Stimulated activated CD4-positive, alpha-beta T cell treated with anti-CD3 and anti-CD28 coated beads, TNF-alpha, amount 100 ng/mL, for 24 hours (primary cell): ENCODE measurements at regions not wholly inside any gene's neighbourhood (a gene's known extent, or its start where the extent isn't known, plus 50 kb on each side); places are given as distances from the start of the nearest gene placed in this dataset.
"Not testable (repeated sequence)": the region's sequence is repeated elsewhere in the genome, so short reads cannot be mapped to it uniquely, and the experiment has no call there.

ENCODE experiments used
- DNase-seq, 3 experiments: peaks; one replicate each; pipeline ENCODE4 v3.0.0-alpha.2; 2020; ENCODE audit warnings: low read depth in 3 of 3

DNA sequence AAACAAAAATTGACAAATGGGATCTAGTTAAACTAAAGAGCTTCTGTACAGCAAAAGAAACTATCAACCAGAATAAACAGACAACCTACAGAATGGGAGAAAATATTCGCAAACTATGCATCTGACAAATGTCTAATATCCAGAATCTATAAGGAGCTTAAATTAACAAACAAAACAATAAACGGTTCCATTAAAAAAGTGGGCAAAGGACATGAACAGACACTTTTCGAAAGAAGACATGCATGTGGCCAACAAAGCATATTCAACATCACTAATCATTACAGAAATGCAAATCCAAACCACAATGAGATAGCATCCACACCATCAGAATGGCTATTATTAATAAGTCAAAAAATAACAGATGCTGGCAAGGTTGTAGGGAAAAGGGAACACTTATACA lies 50.5 kb upstream of the MED13L start:
- DNase-seq = not testable (repeated sequence)

DNA sequence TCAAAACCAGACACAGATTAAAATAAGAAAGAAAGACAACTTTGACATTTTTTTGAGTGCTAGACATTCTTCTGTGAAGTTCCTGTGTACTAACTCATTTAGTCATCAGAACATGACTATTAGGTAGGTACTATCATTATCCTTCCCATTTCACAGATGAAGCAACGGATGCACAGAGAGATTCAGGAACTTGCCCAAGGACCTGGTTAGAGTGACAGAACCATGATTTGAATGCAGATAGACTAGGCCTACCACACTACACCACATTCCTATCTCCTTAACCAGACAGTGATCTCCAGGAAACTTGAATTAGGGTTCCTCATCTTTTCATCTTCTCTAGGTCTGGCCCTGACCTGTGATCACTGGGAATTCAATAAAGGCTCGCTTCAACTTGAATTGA lies 54.4 kb upstream of the MED13L start:
- no peak for DNase-seq

GRCh38 chr12:116332705-116333380 lies 55.4 kb upstream of the MED13L start:
- DNase-seq = no peak

GRCh38 chr12:116333402-116333801 lies 55.9 kb upstream of the MED13L start:
- DNase-seq = no peak

DNA sequence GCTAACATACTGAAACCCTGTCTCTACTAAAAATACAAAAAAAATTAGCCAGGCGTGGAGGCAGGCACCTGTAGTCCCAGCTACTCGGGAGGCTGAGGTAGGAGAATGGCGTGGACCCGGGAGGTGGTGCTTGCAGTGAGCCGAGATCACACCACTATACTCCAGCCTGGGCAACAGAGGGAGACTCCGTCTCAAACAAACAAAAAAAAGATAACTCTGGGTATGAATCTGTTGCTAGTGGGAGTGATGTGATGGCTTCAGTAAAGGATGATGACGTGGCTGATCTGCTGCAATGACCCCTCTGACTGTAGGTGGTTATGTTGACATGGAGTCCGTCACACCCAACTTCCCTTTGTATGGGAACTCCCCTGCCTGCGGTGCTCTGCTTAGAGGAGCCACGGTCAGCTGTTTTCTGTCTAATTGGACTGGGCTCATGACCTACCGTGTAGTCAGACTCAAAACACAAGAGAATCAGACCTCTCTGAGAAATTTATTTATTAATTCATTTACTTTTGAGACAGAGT lies 59.1 kb upstream of the MED13L start:
- DNase-seq = no peak

DNA sequence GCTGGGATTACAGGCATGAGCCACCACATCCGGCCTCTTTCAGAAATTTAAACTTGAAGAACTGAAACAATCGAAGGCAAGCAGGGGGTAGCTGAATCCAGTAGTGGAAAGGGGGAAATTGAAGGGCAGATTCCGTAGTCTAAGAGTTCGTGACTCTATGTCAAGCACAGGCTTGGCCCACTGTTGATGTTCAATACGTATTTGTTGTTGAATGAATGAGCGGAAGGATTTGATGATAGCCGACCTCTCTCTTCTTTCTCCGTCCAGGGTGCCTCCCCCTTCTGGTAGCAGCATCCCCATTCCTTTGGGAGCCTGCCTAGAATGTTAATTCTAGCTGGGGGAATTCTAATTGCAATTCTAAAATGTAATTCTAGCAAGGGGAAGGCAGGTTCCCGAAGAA lies 59.8 kb upstream of the MED13L start:
- no peak for DNase-seq

GRCh38 chr12:116338064-116338846 lies 60.8 kb upstream of the MED13L start:
- DNase-seq = no peak

GRCh38 chr12:116339062-116339461 lies 61.6 kb upstream of the MED13L start:
- DNase-seq = no peak

DNA sequence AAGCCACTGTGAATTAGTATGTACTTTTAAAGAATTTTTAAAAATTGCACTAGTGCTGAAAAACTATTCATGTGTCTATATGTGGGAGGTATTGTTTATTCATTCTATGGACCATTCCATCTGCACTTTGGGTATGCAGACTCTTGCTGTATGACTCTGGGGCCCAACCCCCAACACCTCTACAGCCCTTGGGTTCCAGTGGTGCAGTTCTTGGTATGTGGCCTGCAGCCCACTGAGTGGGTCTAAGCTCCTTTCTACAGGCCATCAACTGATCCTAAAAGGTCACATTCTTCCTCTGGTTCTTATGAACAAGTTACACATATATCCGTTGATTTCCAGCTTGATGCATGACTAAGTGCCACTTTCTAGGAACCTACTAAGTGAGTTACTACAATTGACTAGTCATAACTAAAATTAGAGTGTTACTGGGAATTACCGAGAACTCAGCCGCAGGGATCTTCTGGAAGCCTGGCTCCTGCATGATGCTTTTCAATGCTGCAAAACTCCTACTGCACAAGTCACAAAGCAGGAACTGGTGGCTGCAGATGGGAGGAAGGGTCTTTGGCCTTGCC lies 62.4 kb upstream of the MED13L start:
- no peak for DNase-seq

DNA sequence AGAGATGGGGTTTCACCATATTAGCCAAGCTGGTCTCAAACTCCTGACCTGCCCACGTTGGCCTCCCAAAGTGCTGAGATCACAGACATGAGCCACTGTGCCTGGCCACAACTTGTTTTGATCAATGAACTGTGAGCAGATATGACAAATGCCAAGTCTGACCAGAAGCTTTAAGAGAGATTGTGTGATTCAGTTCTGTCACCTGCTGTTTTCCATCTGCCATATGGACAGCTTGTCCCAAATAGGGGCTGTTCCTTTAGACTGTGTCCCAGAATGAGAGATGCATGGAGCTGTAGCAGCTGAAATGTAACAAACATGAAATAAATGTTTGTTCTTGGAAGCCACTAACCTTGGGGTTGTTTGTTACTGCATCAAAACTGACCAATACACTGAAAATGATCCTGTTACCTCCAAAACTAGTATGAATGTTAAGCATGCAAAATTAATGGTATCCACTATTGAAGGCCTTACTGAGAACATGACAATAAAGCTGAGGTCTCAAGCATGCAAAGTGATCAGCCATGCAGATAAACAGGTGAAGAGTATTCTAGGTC lies 65.9 kb upstream of the MED13L start:
- no peak for DNase-seq

DNA sequence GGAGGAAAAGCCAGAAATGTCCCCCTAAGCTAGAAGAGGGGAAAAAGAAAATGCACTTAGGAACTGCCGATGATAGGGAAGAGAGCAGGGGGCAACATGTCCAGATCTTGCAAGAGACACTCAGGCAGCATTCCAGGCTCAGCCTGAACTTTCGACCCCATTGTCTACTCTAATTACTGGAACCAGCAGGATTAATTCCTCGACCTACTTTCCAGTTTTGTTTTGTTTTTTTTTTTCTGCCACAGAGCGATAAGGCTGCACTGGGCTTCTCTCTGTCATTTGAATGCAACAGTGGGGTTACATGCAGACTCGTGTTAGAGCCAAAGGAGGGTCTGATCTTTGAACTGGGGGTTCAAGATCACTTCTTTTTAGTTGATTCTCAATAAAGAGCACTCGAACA lies 68.7 kb upstream of the MED13L start:
- no peak for DNase-seq

DNA sequence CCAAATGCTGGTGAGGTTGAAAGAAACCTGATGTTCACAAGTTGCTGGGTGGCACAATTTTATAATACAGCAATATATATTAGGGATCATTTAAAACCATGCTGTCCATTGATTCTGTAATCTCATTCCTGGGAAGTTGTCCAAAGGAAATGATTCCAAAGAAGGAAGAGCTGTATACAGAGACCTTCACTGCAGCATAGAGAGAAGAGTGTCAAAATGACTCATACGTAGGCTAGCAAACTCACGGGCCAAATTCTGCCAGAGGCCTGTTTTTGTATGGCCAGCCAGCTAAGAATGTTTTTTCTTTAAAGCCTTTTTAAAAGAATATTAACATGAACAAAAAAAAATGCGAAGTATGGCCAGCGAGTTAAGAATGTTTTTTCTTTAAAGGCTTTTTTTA lies 69.2 kb upstream of the MED13L start:
- no peak for DNase-seq

DNA sequence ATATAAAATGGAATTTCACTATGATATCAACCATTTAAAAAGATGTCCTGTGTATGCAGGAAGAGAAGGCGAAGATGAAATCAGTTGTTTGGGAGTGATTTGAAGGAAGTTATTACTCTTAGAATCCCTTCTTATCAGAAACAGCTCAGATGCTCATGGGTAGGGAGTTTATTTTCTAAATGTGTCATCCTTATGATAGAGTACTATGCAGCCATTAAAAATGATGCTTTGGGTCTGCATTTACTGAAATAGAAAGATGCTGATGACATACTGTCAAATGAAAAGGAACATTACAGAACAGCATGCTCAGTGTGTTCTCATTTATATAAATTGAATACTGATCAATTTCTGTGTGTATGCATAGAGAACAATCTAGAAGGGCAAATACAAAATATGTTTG lies 69.8 kb upstream of the MED13L start:
- DNase-seq = no peak

- no peak for DNase-seq
Observed at GRCh38 chr12:116352315-116352835, 74.9 kb upstream of the MED13L start.

DNA sequence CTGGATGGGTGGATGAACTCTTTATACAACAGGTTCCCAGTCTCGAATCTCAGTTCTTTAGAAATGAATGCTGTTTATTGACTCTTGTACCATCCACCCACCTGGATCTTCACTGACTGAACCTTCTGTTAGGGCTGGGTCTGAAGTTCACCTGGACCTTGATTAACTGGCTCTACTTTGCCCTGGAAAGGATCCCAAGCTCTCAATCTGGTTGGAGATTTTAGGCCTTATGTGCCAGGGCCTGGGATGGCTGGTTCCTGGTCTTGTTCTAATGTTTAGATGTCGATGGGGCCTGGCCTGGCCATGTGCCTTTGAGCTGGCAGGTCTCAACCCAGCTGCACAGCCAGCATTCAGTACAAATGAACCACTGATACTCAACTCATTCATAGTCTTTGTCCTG lies 76.5 kb upstream of the MED13L start:
- DNase-seq = no peak

DNA sequence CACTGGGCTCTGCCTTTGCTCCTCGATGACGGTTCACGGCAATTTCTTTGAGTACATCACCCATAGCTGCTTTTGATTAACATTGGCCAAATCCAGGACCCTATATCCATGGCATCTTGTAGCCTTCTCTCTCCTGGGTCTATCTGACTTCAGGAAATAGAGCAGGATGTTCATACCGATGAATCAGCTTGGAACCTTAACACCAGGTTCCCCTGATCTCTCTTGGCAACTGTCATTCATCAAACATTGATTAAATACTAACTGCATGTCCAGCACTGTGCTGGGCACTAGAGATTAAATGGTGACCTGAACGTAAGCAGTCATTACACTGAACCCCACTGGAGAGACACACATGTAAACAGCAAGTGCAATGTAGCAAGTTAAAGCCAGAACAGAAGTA lies 77.0 kb upstream of the MED13L start:
- DNase-seq = no peak

- DNase-seq = no peak
Observed at GRCh38 chr12:116354950-116355783, 77.7 kb upstream of the MED13L start.

GRCh38 chr12:116358536-116358892 lies 81.0 kb upstream of the MED13L start:
- DNase-seq = no peak

GRCh38 chr12:116358893-116359761 lies 81.6 kb upstream of the MED13L start:
- DNase-seq = peak; percentile 15 to 52 (median 28)

GRCh38 chr12:116360579-116361413 lies 83.3 kb upstream of the MED13L start:
- DNase-seq = no peak
